Mesenchymal stem cell (in vitro differentiated cells and primary cell): ENCODE measurements at regions not wholly inside any gene's neighbourhood (a gene's known extent, or its start where the extent isn't known, plus 50 kb on each side); places are given as distances from the start of the nearest gene placed in this dataset.

Experiments
- DNase-seq: peaks from one replicate; pipeline ENCODE4 v3.0.0-alpha.2; 2013
- H2AFZ ChIP-seq: one replicate; pipeline ENCODE4 v1.6.1; 2013; ENCODE audit warnings: low read depth, mild to moderate bottlenecking, control low read depth, inconsistent platforms, low read length, moderate library complexity
- H2AK5ac ChIP-seq: 2 replicates; pipeline ENCODE4 v1.6.1; 2013; ENCODE audit warnings: low read length, moderate library complexity, mild to moderate bottlenecking, inconsistent platforms; ENCODE audit not compliant: severe bottlenecking
- H2BK120ac ChIP-seq: one replicate; pipeline ENCODE4 v1.6.1; 2013; ENCODE audit warnings: low read depth, mild to moderate bottlenecking, inconsistent platforms, low read length, moderate library complexity
- H2BK12ac ChIP-seq, 2 experiments: one replicate each; pipeline ENCODE4 v1.6.1; 2013; ENCODE audit warnings: inconsistent platforms in 2 of 2, low read length in 2 of 2, mild to moderate bottlenecking in 2 of 2, moderate library complexity in 2 of 2, control low read depth in 1 of 2
- H2BK15ac ChIP-seq: one replicate; pipeline ENCODE4 v1.6.1; 2013; ENCODE audit warnings: mild to moderate bottlenecking, low read depth, inconsistent platforms; ENCODE audit not compliant: poor library complexity, severe bottlenecking
- H2BK5ac ChIP-seq: 2 replicates; pipeline ENCODE4 v1.6.1; 2013; ENCODE audit warnings: low read depth, mild to moderate bottlenecking, low read length, control low read depth, inconsistent platforms; ENCODE audit not compliant: poor library complexity, severe bottlenecking
- H3K14ac ChIP-seq, 2 experiments: one replicate each; pipeline ENCODE4 v1.6.1; 2013; ENCODE audit warnings: inconsistent platforms in 2 of 2, low read length in 2 of 2, control low read depth in 1 of 2, mild to moderate bottlenecking in 1 of 2, moderate library complexity in 1 of 2
- H3K18ac ChIP-seq, 2 experiments: one replicate each; pipeline ENCODE4 v1.6.1; 2013; ENCODE audit warnings: inconsistent platforms in 2 of 2, low read length in 2 of 2, control low read depth in 1 of 2, low read depth in 1 of 2, mild to moderate bottlenecking in 1 of 2
- H3K23ac ChIP-seq, 2 experiments: one replicate each; pipeline ENCODE4 v1.6.1; 2013; ENCODE audit warnings: inconsistent platforms in 2 of 2, low read length in 2 of 2, mild to moderate bottlenecking in 2 of 2, moderate library complexity in 2 of 2, control low read depth in 1 of 2
- H3K27ac ChIP-seq: 2 replicates; pipeline ENCODE4 v1.5.1; 2013; ENCODE audit warnings: mild to moderate bottlenecking, moderate library complexity, low read length, control low read depth, inconsistent platforms; ENCODE audit not compliant: poor library complexity, severe bottlenecking
- H3K27me3 ChIP-seq, 2 experiments: 2 replicates each; pipeline versions ENCODE4 v1.6.1 to v1.7.0; 2013; ENCODE audit warnings: low read length in 2 of 2, mild to moderate bottlenecking in 2 of 2, moderate library complexity in 2 of 2, control low read depth in 1 of 2, inconsistent platforms in 1 of 2; ENCODE audit not compliant: control insufficient read depth in 1 of 2, insufficient read depth in 1 of 2
- H3K36me3 ChIP-seq, 2 experiments: 2 replicates each; pipeline versions ENCODE4 v1.6.1 to v1.7.0; 2013; ENCODE audit warnings: low read length in 2 of 2, control low read depth in 1 of 2, inconsistent platforms in 1 of 2, low read depth in 1 of 2, mild to moderate bottlenecking in 1 of 2; ENCODE audit not compliant: insufficient read depth in 2 of 2, control insufficient read depth in 1 of 2
- H3K4ac ChIP-seq, 2 experiments: one replicate each; pipeline ENCODE4 v1.6.1; 2013; ENCODE audit warnings: inconsistent platforms in 2 of 2, low read length in 2 of 2, mild to moderate bottlenecking in 2 of 2, moderate library complexity in 2 of 2, control low read depth in 1 of 2, low read depth in 1 of 2
- H3K4me1 ChIP-seq: 2 replicates; pipeline ENCODE4 v1.6.1; 2013; ENCODE audit warnings: low read depth, low read length, control low read depth; ENCODE audit not compliant: control insufficient read depth, insufficient read depth
- H3K4me2 ChIP-seq: 2 replicates; pipeline ENCODE4 v1.6.1; 2013; ENCODE audit warnings: low read length, mild to moderate bottlenecking, inconsistent platforms; ENCODE audit not compliant: poor library complexity, severe bottlenecking
- H3K4me3 ChIP-seq, 2 experiments: 2 replicates each; pipeline versions ENCODE4 v1.5.1 to v1.7.0; 2013; ENCODE audit warnings: low read length in 2 of 2, mild to moderate bottlenecking in 2 of 2, control low read depth in 1 of 2, low read depth in 1 of 2; ENCODE audit not compliant: insufficient read depth in 1 of 2
- H3K79me1 ChIP-seq: replicated peaks from 2 replicates; pipeline ENCODE4 v1.6.1; 2013; ENCODE audit warnings: mild to moderate bottlenecking, control low read depth, low read length, inconsistent platforms; ENCODE audit not compliant: poor library complexity, severe bottlenecking
- H3K9ac ChIP-seq: 2 replicates; pipeline ENCODE4 v1.7.0; 2013; ENCODE audit warnings: mild to moderate bottlenecking, low read length, moderate library complexity
- H3K9me3 ChIP-seq: 2 replicates; pipeline ENCODE4 v1.7.0; 2013; ENCODE audit warnings: mild to moderate bottlenecking, low read length; ENCODE audit not compliant: control insufficient read depth
- H4K8ac ChIP-seq: one replicate; pipeline ENCODE4 v1.6.1; 2013; ENCODE audit warnings: inconsistent platforms, mild to moderate bottlenecking, low read length, moderate library complexity
- H4K91ac ChIP-seq: one replicate; pipeline ENCODE4 v1.6.1; 2013; ENCODE audit warnings: mild to moderate bottlenecking, low read length, inconsistent platforms
- WGBS: methylation state at CpG from one replicate; pipeline ENCODE4 v1.1.7; 2013; ENCODE audit warnings: mixed read lengths; 5-methylcytosine and 5-hydroxymethylcytosine counted together

DNA sequence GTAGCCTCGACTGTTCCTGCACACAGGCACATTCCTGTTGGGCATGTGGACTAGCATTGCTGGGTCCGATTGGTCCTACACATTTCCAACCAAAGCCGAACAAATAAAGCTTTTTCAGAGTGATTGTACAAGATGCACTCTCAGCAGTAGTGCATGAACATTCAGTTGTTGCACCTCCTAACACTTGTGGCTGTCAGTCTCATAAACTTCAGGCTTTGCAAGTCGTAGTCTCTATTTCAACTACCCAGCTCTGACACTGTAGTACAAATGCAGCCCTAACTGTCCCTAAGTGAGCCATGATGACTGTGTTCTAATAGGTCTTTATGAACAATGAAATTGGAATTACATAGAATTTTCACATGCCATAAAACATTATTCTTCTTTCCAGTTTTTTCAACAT lies 281.7 kb upstream of the ATP10A start:
- Histone ChIP-seq H2AK5ac (no peak overlapping the region), H2AFZ (no peak overlapping the region), H2BK5ac (no peak overlapping the region), H3K79me1 (no peaks in the 10 kb centered on the region), H2BK120ac (no peak overlapping the region), H3K36me3 (no peaks in the 10 kb centered on the region), H4K8ac (no peak overlapping the region), H3K4ac (no peak overlapping the region), H3K4me2 (no peak overlapping the region), H3K27ac (no peak overlapping the region), H2BK12ac (no peak overlapping the region), H3K4me1 (no peaks in the 10 kb centered on the region), H4K91ac (no peak overlapping the region), H3K4me3 (no peak overlapping the region), H3K14ac (no peak overlapping the region), H3K9me3 (no peaks in the 10 kb centered on the region), H3K18ac (no peak overlapping the region), H3K23ac (no peak overlapping the region), H3K27me3 (no peaks in the 10 kb centered on the region), H3K9ac (no peak overlapping the region), H2BK15ac (no peak overlapping the region)
- WGBS = 69% methylated on average over 3 of the region's 4 CpGs
- DNase-seq = no peak

DNA sequence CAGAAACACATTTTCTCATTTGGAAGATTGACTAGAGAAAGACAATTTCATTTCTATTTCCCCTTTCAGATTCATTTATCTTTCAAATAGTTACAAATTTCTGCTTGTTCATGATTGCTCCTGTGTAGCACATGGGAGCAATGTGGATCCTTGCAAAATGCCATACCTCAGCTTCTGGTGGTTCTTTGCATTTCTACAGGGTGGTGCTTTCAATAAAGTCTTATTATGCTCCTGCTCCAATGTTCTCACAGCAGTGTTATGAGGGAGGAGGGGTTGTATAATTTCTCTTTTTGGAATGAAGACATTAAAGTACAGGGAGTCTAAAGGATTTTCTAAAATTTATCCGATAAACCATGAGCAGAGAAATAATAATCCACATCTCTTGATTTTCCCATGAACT lies 280.1 kb upstream of the ATP10A start:
- H3K18ac ChIP-seq = no peak overlapping the region
- no peak overlapping the region for H3K27ac ChIP-seq
- H3K4me2 ChIP-seq = no peak overlapping the region
- no peak overlapping the region for H3K4ac ChIP-seq
- H2AK5ac ChIP-seq = no peak overlapping the region
- no peaks in the 10 kb centered on the region for H3K27me3 ChIP-seq
- H2BK15ac ChIP-seq = no peak overlapping the region
- no peak overlapping the region for H3K23ac ChIP-seq
- H3K36me3 ChIP-seq = no peaks in the 10 kb centered on the region
- DNase-seq = no peak
- no peak overlapping the region for H2BK120ac ChIP-seq
- no peak overlapping the region for H3K14ac ChIP-seq
- H2BK12ac ChIP-seq = no peak overlapping the region
- H3K9ac ChIP-seq = no peak overlapping the region
- H4K8ac ChIP-seq = no peak overlapping the region
- H2AFZ ChIP-seq = no peak overlapping the region
- H4K91ac ChIP-seq = no peak overlapping the region
- H2BK5ac ChIP-seq = no peak overlapping the region
- WGBS = 100% methylated on average over 1 of the region's 1 CpG
- no peak overlapping the region for H3K4me3 ChIP-seq
- no peaks in the 10 kb centered on the region for H3K79me1 ChIP-seq
- H3K9me3 ChIP-seq = no peaks in the 10 kb centered on the region
- no peaks in the 10 kb centered on the region for H3K4me1 ChIP-seq

DNA sequence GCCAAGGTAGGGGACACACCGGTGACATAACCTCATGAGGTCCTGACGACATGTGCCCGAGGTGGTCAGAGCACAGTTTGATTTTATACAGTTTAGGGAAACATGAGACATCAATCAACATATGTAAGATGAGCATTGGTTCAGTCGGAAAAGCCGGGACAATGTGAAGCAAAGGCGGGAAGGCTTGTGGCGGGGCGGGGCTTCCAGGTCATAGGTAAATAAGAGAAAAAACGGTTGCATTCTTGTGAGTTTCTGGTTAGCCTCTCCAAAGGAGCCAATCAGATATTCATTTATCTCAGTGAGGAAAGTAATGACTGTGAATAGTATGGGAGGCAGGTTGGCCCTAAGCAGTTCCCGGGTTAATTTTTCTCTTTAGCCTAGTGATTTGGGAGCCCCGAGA lies 271.7 kb upstream of the ATP10A start:
- Histone ChIP-seq H3K4me1 (no peaks in the 10 kb centered on the region), H2BK5ac (no peak overlapping the region)
- WGBS = 65% methylated on average over 9 of the region's 11 CpGs

DNA sequence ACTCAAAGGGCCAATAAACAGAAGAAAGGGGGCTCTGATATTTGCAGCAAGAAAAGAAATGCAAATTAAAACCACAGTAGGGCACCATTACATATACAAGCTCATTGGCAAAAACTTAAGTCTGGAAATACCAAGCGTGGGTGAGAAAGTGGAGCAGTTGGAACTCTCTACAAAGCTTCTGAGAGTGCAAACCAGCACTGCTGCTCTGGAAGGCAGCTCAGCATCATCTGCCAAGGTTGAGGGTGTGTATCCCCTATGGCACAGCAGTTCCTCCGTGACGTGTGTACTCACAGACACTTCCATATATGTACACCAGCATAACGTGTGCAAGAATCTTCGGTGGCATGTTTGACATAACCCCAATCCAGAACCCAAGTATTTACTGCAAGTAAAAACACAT lies 271.0 kb upstream of the ATP10A start:
- H3K9ac ChIP-seq = no peak overlapping the region
- no peak overlapping the region for H4K8ac ChIP-seq
- H3K18ac ChIP-seq = no peak overlapping the region
- H3K79me1 ChIP-seq = no peaks in the 10 kb centered on the region
- 85% methylated on average over 5 of the region's 5 CpGs for WGBS
- no peak overlapping the region for H4K91ac ChIP-seq
- H2BK5ac ChIP-seq = no peak overlapping the region
- H3K4ac ChIP-seq = no peak overlapping the region
- H2BK12ac ChIP-seq = no peak overlapping the region
- no peak overlapping the region for H3K4me2 ChIP-seq
- H2BK15ac ChIP-seq = no peak overlapping the region
- no peaks in the 10 kb centered on the region for H3K36me3 ChIP-seq
- no peak overlapping the region for H2AK5ac ChIP-seq
- no peaks in the 10 kb centered on the region for H3K4me1 ChIP-seq
- no peak overlapping the region for H2BK120ac ChIP-seq
- DNase-seq = no peak
- H3K4me3 ChIP-seq = no peak overlapping the region
- H3K27me3 ChIP-seq = peaks cover 0 to 6% of the 10 kb centered on the region in 2 experiments
- H3K27ac ChIP-seq = no peak overlapping the region
- H3K14ac ChIP-seq = no peak overlapping the region
- H3K9me3 ChIP-seq = no peaks in the 10 kb centered on the region
- no peak overlapping the region for H3K23ac ChIP-seq
- H2AFZ ChIP-seq = no peak overlapping the region

More for the DNA sequence above, 271.7 kb upstream of the ATP10A start:
- no peak overlapping the region for H2AFZ ChIP-seq
- H4K91ac ChIP-seq = no peak overlapping the region
- no peaks in the 10 kb centered on the region for H3K9me3 ChIP-seq
- no peak overlapping the region for H3K9ac ChIP-seq
- H3K27me3 ChIP-seq = peaks cover 0 to 6% of the 10 kb centered on the region in 2 experiments
- no peak for DNase-seq
- no peak overlapping the region for H3K27ac ChIP-seq
- H2BK15ac ChIP-seq = no peak overlapping the region
- no peaks in the 10 kb centered on the region for H3K36me3 ChIP-seq
- H3K4me3 ChIP-seq = no peak overlapping the region
- no peak overlapping the region for H3K4ac ChIP-seq
- no peak overlapping the region for H3K4me2 ChIP-seq
- no peak overlapping the region for H4K8ac ChIP-seq
- H3K14ac ChIP-seq = no peak overlapping the region
- no peak overlapping the region for H2AK5ac ChIP-seq
- no peak overlapping the region for H2BK12ac ChIP-seq
- H3K18ac ChIP-seq = no peak overlapping the region
- no peaks in the 10 kb centered on the region for H3K79me1 ChIP-seq
- no peak overlapping the region for H3K23ac ChIP-seq
- no peak overlapping the region for H2BK120ac ChIP-seq
